Uterus (tissue), 2 donors: ENCODE measurements at regions not wholly inside any gene's neighbourhood (a gene's known extent, or its start where the extent isn't known, plus 50 kb on each side); places are given as distances from the start of the nearest gene placed in this dataset.

Experiments used
- POLR2A ChIP-seq, 2 donors: fragments of 450-650 bp; IDR thresholded peaks; one replicate each; pipeline ENCODE4 v1.6.1; 2016; ENCODE audit warnings: antibody characterized with exemption in 2 of 2, mild to moderate bottlenecking in 1 of 2, moderate library complexity in 1 of 2
- TF ChIP-seq, protein P1 (sequence below), 4 experiments: fragments of 200-600 bp in 2 of 4; fragments of 450-650 bp in 2 of 4; sonication (generic) in 2 of 4; IDR thresholded peaks; one replicate each; pipeline ENCODE4 v1.5.1; 2016 to 2019; ENCODE audit warnings: antibody characterized with exemption in 4 of 4, mild to moderate bottlenecking in 2 of 4, moderate library complexity in 1 of 4

- TF ChIP-seq, protein P1, sequence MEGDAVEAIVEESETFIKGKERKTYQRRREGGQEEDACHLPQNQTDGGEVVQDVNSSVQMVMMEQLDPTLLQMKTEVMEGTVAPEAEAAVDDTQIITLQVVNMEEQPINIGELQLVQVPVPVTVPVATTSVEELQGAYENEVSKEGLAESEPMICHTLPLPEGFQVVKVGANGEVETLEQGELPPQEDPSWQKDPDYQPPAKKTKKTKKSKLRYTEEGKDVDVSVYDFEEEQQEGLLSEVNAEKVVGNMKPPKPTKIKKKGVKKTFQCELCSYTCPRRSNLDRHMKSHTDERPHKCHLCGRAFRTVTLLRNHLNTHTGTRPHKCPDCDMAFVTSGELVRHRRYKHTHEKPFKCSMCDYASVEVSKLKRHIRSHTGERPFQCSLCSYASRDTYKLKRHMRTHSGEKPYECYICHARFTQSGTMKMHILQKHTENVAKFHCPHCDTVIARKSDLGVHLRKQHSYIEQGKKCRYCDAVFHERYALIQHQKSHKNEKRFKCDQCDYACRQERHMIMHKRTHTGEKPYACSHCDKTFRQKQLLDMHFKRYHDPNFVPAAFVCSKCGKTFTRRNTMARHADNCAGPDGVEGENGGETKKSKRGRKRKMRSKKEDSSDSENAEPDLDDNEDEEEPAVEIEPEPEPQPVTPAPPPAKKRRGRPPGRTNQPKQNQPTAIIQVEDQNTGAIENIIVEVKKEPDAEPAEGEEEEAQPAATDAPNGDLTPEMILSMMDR (IDR thresholded peaks at IDR 0.05): no peak
- TF ChIP-seq POLR2A (IDR thresholded peaks at IDR 0.05): no peak
Measured at GRCh38 chr3:116929505-116930222, 220.1 kb downstream of the TUSC7 start.
